ENCODE measurements at regions not wholly inside any gene's neighbourhood (a gene's known extent, or its start where the extent isn't known, plus 50 kb on each side); places are given as distances from the start of the nearest gene placed in this dataset.

DNA sequence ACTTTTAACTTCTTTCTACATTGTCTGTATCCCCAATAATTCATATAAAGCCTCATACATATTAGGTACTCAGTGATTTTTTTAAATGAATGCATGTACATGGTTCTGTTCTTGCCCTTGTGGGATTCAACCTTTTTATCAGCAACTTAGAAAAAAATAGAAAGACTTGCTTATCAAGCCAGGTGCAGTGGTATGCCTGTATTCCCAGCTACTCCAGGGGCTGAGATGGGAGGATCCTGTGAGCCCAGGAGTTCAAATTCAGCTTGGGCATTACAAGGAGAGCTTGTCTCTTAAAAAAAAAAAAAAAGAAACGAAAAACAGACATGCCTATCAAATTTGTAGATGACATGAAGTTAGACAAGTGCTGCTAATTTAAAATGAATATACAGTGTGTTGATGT, 54.2 kb upstream of the MYCBP2 start:
- DNase-seq (ENCODE audit: low read depth, low spot score), result no peak

DNA sequence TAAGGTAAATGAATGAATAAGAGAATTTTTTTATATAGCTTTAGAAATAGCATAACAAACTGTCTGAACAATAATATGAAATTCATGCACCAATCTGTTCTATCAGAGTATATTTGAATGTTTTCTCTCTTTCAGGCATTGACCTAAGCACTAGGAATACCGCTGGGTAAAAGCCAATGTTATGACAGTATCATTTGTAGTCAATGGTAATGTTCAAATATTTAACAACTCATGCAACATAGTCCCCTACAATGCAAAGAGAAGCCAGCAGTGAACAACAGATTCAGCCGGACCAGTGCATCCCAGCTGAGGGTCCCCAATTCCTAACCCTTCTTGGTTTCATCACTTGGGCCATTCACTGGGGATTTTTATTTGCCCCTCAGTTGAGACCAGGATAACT, 52.6 kb upstream of the MYCBP2 start:
- DNase-seq (ENCODE audit: low read depth, low spot score), result no peak

DNA sequence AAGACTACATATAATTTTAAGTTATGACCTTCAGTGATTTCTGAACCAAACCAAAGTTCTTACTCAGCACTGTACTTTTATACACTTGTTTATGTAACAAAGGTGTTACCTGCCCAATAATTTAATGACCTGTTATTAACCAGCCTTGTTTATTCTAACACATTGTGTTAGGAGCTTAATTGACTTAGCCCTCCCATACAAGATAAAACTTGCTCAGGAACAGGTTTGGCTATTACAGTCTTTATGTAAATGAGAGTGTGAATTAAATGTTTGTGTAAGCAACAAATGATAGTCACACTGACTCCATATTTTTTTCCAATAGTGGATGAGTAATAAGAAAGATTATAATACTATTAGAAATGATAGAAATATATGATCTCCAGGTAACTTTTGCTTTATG, 51.8 kb upstream of the MYCBP2 start:
- DNase-seq (ENCODE audit: low read depth, low spot score), result no peak

DNA sequence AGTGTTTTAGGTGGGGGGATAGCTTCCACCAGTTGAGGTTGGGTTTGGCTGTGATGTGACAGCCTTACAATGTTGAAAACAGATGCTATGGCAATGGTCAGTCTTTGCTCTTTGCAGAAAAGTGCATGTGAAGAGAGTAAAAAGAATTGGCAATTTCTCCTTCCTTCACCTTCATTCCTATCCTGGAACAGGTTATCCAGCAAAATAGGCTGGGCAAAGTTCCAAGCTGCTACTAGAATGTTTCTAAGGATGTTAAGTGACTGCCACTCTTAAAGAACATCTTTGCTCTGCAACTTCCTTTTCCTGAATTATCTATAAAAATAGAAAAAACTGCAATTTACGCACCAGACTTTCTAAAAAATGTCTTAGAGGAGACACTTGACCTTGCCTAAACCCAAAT, 50.1 kb upstream of the MYCBP2 start:
- DNase-seq (ENCODE audit: low read depth, low spot score), result no peak

Data from ELF-1 (cell line).